Neural progenitor cell (in vitro differentiated cells): ENCODE measurements at regions not wholly inside any gene's neighbourhood (a gene's known extent, or its start where the extent isn't known, plus 50 kb on each side); places are given as distances from the start of the nearest gene placed in this dataset.

ENCODE experiments used
- EZH2 ChIP-seq: fragments of 200-600 bp; sonication (generic); IDR thresholded peaks from 2 replicates; pipeline ENCODE4 v1.6.1; 2017; ENCODE audit warnings: antibody characterized with exemption, mild to moderate bottlenecking, moderate library complexity
- EZH2phosphoT487 ChIP-seq: fragments of 200-600 bp; sonication (generic); IDR thresholded peaks from 2 replicates; pipeline ENCODE4 v1.6.1; 2017; ENCODE audit warnings: antibody characterized with exemption
- TF ChIP-seq, protein P1 (sequence below): fragments of 200-600 bp; sonication (generic); IDR thresholded peaks from 2 replicates; pipeline ENCODE4 v1.5.1; 2017; ENCODE audit warnings: antibody characterized with exemption, mild to moderate bottlenecking

DNA sequence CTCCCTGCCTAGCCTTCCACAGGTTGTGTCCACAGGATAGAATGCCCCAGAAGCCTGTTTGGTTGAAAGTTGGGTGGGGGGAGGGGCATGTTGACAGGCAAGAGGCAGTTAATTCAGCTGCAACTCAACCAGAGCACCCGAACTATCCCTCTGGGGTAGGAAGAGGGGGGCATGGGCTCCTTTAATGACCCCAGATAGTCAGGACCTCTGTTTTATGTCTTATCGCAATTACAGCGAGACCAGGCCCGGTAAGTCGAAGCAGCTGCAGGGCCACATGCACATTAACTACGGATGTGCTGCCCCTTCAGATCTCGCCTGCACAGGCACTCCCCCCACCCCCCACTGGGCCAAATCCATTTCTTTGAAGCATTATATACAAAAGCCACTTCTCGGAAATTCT lies 363.8 kb upstream of the HNRNPA3 start:
- TF ChIP-seq, protein P1, sequence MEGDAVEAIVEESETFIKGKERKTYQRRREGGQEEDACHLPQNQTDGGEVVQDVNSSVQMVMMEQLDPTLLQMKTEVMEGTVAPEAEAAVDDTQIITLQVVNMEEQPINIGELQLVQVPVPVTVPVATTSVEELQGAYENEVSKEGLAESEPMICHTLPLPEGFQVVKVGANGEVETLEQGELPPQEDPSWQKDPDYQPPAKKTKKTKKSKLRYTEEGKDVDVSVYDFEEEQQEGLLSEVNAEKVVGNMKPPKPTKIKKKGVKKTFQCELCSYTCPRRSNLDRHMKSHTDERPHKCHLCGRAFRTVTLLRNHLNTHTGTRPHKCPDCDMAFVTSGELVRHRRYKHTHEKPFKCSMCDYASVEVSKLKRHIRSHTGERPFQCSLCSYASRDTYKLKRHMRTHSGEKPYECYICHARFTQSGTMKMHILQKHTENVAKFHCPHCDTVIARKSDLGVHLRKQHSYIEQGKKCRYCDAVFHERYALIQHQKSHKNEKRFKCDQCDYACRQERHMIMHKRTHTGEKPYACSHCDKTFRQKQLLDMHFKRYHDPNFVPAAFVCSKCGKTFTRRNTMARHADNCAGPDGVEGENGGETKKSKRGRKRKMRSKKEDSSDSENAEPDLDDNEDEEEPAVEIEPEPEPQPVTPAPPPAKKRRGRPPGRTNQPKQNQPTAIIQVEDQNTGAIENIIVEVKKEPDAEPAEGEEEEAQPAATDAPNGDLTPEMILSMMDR: no peak
- TF ChIP-seq EZH2 (no peak), EZH2phosphoT487 (no peak)
